Trophoblast cell (in vitro differentiated cells and primary cell): ENCODE measurements at regions not wholly inside any gene's neighbourhood (a gene's known extent, or its start where the extent isn't known, plus 50 kb on each side); places are given as distances from the start of the nearest gene placed in this dataset.

Source experiments
- DNase-seq, 2 donors: peaks; one replicate each; pipeline ENCODE4 v3.0.0-alpha.2; 2016
- H2AFZ ChIP-seq: 2 replicates; pipeline ENCODE4 v1.6.1; 2013; ENCODE audit warnings: low read length, moderate library complexity, mild to moderate bottlenecking; ENCODE audit not compliant: insufficient read depth, poor library complexity
- H2AK5ac ChIP-seq: 2 replicates; pipeline ENCODE4 v1.6.1; 2013; ENCODE audit warnings: mild to moderate bottlenecking, low read length
- H2BK120ac ChIP-seq: 2 replicates; pipeline ENCODE4 v1.6.1; 2013; ENCODE audit warnings: low read length, mild to moderate bottlenecking, moderate library complexity; ENCODE audit not compliant: insufficient read depth, poor library complexity
- H2BK12ac ChIP-seq: 2 replicates; pipeline ENCODE4 v1.6.1; 2013; ENCODE audit warnings: mild to moderate bottlenecking, low read length, moderate library complexity
- H2BK5ac ChIP-seq: 2 replicates; pipeline ENCODE4 v1.6.1; 2013; ENCODE audit warnings: low read length, low read depth, moderate library complexity, mild to moderate bottlenecking; ENCODE audit not compliant: poor library complexity
- H3K14ac ChIP-seq: 2 replicates; pipeline ENCODE4 v1.6.1; 2013; ENCODE audit warnings: mild to moderate bottlenecking, low read length
- H3K18ac ChIP-seq: 2 replicates; pipeline ENCODE4 v1.6.1; 2013; ENCODE audit warnings: mild to moderate bottlenecking, low read length
- H3K23ac ChIP-seq: 2 replicates; pipeline ENCODE4 v1.6.1; 2013; ENCODE audit warnings: low read length
- H3K27ac ChIP-seq: 2 replicates; pipeline ENCODE4 v1.5.1; 2013; ENCODE audit warnings: low read depth, mild to moderate bottlenecking, inconsistent platforms, low read length, moderate library complexity
- H3K27me3 ChIP-seq: 2 replicates; pipeline ENCODE4 v1.6.1; 2013; ENCODE audit warnings: inconsistent platforms, mild to moderate bottlenecking, low read length, moderate library complexity; ENCODE audit not compliant: insufficient read depth
- H3K36me3 ChIP-seq, 2 experiments: 1 replicate in 1 of 2; 2 replicates in 1 of 2; pipeline ENCODE4 v1.6.1; 2013; ENCODE audit warnings: low read length in 2 of 2, mild to moderate bottlenecking in 2 of 2, moderate library complexity in 1 of 2; ENCODE audit not compliant: insufficient read depth in 2 of 2, control insufficient read depth in 1 of 2
- H3K4ac ChIP-seq: 2 replicates; pipeline ENCODE4 v1.6.1; 2013; ENCODE audit warnings: low read depth, mild to moderate bottlenecking, low read length, moderate library complexity
- H3K4me1 ChIP-seq, 2 experiments: 1 replicate in 1 of 2; 2 replicates in 1 of 2; pipeline ENCODE4 v1.6.1; 2013; ENCODE audit warnings: low read length in 2 of 2, mild to moderate bottlenecking in 2 of 2, moderate library complexity in 1 of 2; ENCODE audit not compliant: insufficient read depth in 2 of 2, control insufficient read depth in 1 of 2
- H3K4me2 ChIP-seq: 2 replicates; pipeline ENCODE4 v1.6.1; 2013; ENCODE audit warnings: inconsistent platforms, mild to moderate bottlenecking, low read length, moderate library complexity
- H3K4me3 ChIP-seq: 2 replicates; pipeline ENCODE4 v1.5.1; 2013; ENCODE audit warnings: mild to moderate bottlenecking, low read depth, low read length, inconsistent platforms
- H3K79me1 ChIP-seq: one replicate; pipeline ENCODE4 v1.6.1; 2013; ENCODE audit warnings: low read length
- H3K79me2 ChIP-seq: 2 replicates; pipeline ENCODE4 v1.6.1; 2013; ENCODE audit warnings: low read length, mild to moderate bottlenecking; ENCODE audit not compliant: control insufficient read depth, insufficient read depth, poor library complexity
- H3K9ac ChIP-seq: 2 replicates; pipeline ENCODE4 v1.6.1; 2013; ENCODE audit warnings: mild to moderate bottlenecking, low read length
- H3K9me3 ChIP-seq: 2 replicates; pipeline ENCODE4 v1.6.1; 2013; ENCODE audit warnings: low read depth, mild to moderate bottlenecking, control low read depth, inconsistent platforms, low read length; ENCODE audit not compliant: insufficient read depth
- H4K12ac ChIP-seq: 2 replicates; pipeline ENCODE4 v1.6.1; 2013; ENCODE audit warnings: low read depth, mild to moderate bottlenecking, low read length, moderate library complexity
- H4K8ac ChIP-seq: 2 replicates; pipeline ENCODE4 v1.6.1; 2013; ENCODE audit warnings: low read depth, mild to moderate bottlenecking, low read length, moderate library complexity
- H4K91ac ChIP-seq: one replicate; pipeline ENCODE4 v1.6.1; 2013; ENCODE audit warnings: low read depth, mild to moderate bottlenecking, low read length, moderate library complexity
- WGBS: extraction: QIAGEN DNeasy Blood & Tissue Kit; methylation state at CpG from one replicate; pipeline ENCODE4 v1.1.7; 2013; ENCODE audit warnings: missing lambda C conversion rate; ENCODE audit not compliant: insufficient read length, insufficient coverage; ENCODE audit errors: extremely low coverage; 5-methylcytosine and 5-hydroxymethylcytosine counted together

GRCh38 chr13:27327633-27328032 lies 57.0 kb downstream of the RASL11A start:
- Histone ChIP-seq H3K23ac (no peak overlapping the region), H3K27me3 (no peaks in the 10 kb centered on the region), H3K9ac (no peak overlapping the region), H2BK120ac (no peak overlapping the region), H2AFZ (no peak overlapping the region), H3K79me2 (no peaks in the 10 kb centered on the region), H3K9me3 (peaks cover 2% of the 10 kb centered on the region), H4K8ac (no peak overlapping the region), H3K27ac (no peak overlapping the region), H3K4me3 (no peak overlapping the region), H3K36me3 (no peaks in the 10 kb centered on the region), H3K18ac (no peak overlapping the region), H3K14ac (no peak overlapping the region), H2AK5ac (no peak overlapping the region), H3K4ac (no peak overlapping the region), H4K91ac (no peak overlapping the region), H4K12ac (no peak overlapping the region), H3K79me1 (no peaks in the 10 kb centered on the region), H2BK5ac (no peak overlapping the region), H3K4me2 (no peak overlapping the region), H3K4me1 (no peaks in the 10 kb centered on the region), H2BK12ac (no peak overlapping the region)
- WGBS: no CpG with 5 or more reads among the region's 5 CpGs
- DNase-seq: no peak

- Histone ChIP-seq H3K9me3 (no peaks in the 10 kb centered on the region), H4K12ac (no peak overlapping the region), H3K79me1 (no peaks in the 10 kb centered on the region), H4K91ac (no peak overlapping the region), H3K4ac (no peak overlapping the region), H3K4me1 (no peaks in the 10 kb centered on the region), H3K36me3 (no peaks in the 10 kb centered on the region), H3K27ac (no peak overlapping the region), H3K9ac (no peak overlapping the region), H3K23ac (no peak overlapping the region), H3K4me2 (no peak overlapping the region), H2BK12ac (no peak overlapping the region), H2AK5ac (no peak overlapping the region), H2BK5ac (no peak overlapping the region), H3K4me3 (no peak overlapping the region), H3K14ac (no peak overlapping the region), H2AFZ (no peak overlapping the region), H3K27me3 (no peaks in the 10 kb centered on the region), H4K8ac (no peak overlapping the region), H2BK120ac (no peak overlapping the region), H3K79me2 (no peaks in the 10 kb centered on the region), H3K18ac (no peak overlapping the region)
- no peak for DNase-seq
- no CpG with 5 or more reads among the region's 5 CpGs for WGBS
These were observed 58.6 kb downstream of the RASL11A start for GRCh38 chr13:27329210-27329609.

- Histone ChIP-seq H4K12ac (no peak overlapping the region), H3K79me1 (no peaks in the 10 kb centered on the region), H2BK120ac (no peak overlapping the region), H2AK5ac (no peak overlapping the region), H3K9me3 (peaks cover 3% of the 10 kb centered on the region), H2AFZ (no peak overlapping the region), H3K79me2 (no peaks in the 10 kb centered on the region), H3K4ac (no peak overlapping the region), H3K23ac (no peak overlapping the region), H3K18ac (no peak overlapping the region), H3K4me3 (no peak overlapping the region), H3K4me1 (no peaks in the 10 kb centered on the region), H3K36me3 (no peaks in the 10 kb centered on the region), H2BK5ac (no peak overlapping the region), H3K9ac (no peak overlapping the region), H3K14ac (no peak overlapping the region), H2BK12ac (no peak overlapping the region), H3K27ac (no peak overlapping the region), H4K8ac (no peak overlapping the region), H4K91ac (no peak overlapping the region), H3K27me3 (no peaks in the 10 kb centered on the region), H3K4me2 (no peak overlapping the region)
- WGBS: no CpG with 5 or more reads among the region's 13 CpGs
- DNase-seq: no peak
These were observed 64.3 kb downstream of the RASL11A start for GRCh38 chr13:27334774-27335435.

- no peaks in the 10 kb centered on the region for H3K36me3 ChIP-seq
- no CpG with 5 or more reads among the region's 6 CpGs for WGBS
- H2BK120ac ChIP-seq: no peak overlapping the region
- no peak overlapping the region for H3K14ac ChIP-seq
- no peak for DNase-seq
- H3K27me3 ChIP-seq: no peaks in the 10 kb centered on the region
- H3K4me3 ChIP-seq: no peak overlapping the region
- no peak overlapping the region for H3K23ac ChIP-seq
- H4K91ac ChIP-seq: no peak overlapping the region
- H2BK5ac ChIP-seq: no peak overlapping the region
- H2AK5ac ChIP-seq: no peak overlapping the region
- H2AFZ ChIP-seq: no peak overlapping the region
- peaks cover 3% of the 10 kb centered on the region for H3K9me3 ChIP-seq
- H3K79me1 ChIP-seq: no peaks in the 10 kb centered on the region
- no peak overlapping the region for H3K4ac ChIP-seq
- H4K12ac ChIP-seq: no peak overlapping the region
- no peak overlapping the region for H2BK12ac ChIP-seq
- no peak overlapping the region for H3K4me2 ChIP-seq
- no peak overlapping the region for H3K9ac ChIP-seq
- no peaks in the 10 kb centered on the region for H3K4me1 ChIP-seq
- H4K8ac ChIP-seq: no peak overlapping the region
- no peak overlapping the region for H3K18ac ChIP-seq
- H3K27ac ChIP-seq: no peak overlapping the region
- no peaks in the 10 kb centered on the region for H3K79me2 ChIP-seq
These were observed 65.5 kb downstream of the RASL11A start for GRCh38 chr13:27336014-27336673.
